HepG2 (cell line): ENCODE measurements at regions not wholly inside any gene's neighbourhood (a gene's known extent, or its start where the extent isn't known, plus 50 kb on each side); places are given as distances from the start of the nearest gene placed in this dataset.

ENCODE experiments used
- ATAC-seq: fragments of 200-7000 bp; cut with Tn5 transposase; 3 replicates; pipeline ENCODE4 v1.9.1; 2020; ENCODE audit warnings: mild to moderate bottlenecking, moderate library complexity
- BruUV-seq: library from RNA; stranded (reverse); fragments of 400-500 nt; replicated peaks from 2 replicates; lab custom pipeline; 2021; lab: Mats Ljungman, UMichigan
- CTCF ChIA-PET: fragments of 300-600 bp; formaldehyde crosslinking; extraction: SDS; loops from one replicate; lab custom pipeline; 2021; ENCODE audit warnings: low total read pairs, inconsistent platforms, low intra/inter-chr PET ratio; lab: Yijun Ruan, JAX
- POLR2A ChIA-PET: fragments of 350-600 bp; sonication (Branson Sonifier 250); formaldehyde crosslinking; loops from one replicate; lab custom pipeline; 2020; ENCODE audit warnings: antibody characterized with exemption, inconsistent platforms; lab: Yijun Ruan, JAX
- DNase-seq: peaks from one replicate; pipeline ENCODE4 v3.0.0-alpha.2; 2015; ENCODE audit warnings: low spot score
- FAIRE-seq: peaks from 3 replicates; lab custom pipeline; 2011; peaks lifted over from hg19 to GRCh38; lab: Jason Lieb, UNC
- H2AFZ ChIP-seq: one replicate; pipeline ENCODE4 v1.6.1; 2011; ENCODE audit warnings: low read length, inconsistent platforms
- H3K27ac ChIP-seq: fragments of 300-600 bp; 3 replicates; pipeline ENCODE4 v1.8.0; 2011; ENCODE audit warnings: mixed run types, mild to moderate bottlenecking, mixed read lengths, low read length, inconsistent platforms; ENCODE audit not compliant: insufficient read depth; ENCODE audit errors: extremely low read length
- H3K27me3 ChIP-seq, 2 experiments: fragments of 200-600 bp in 1 of 2; 2 replicates in 1 of 2; 3 replicates in 1 of 2; pipeline versions ENCODE4 v1.6.0 to v1.8.0; 2011; ENCODE audit warnings: low read length in 2 of 2, mild to moderate bottlenecking in 2 of 2, moderate library complexity in 2 of 2, inconsistent platforms in 1 of 2; ENCODE audit not compliant: insufficient read depth in 2 of 2, control insufficient read depth in 1 of 2
- H3K36me3 ChIP-seq, 2 experiments: fragments of 200-600 bp in 1 of 2; replicated peaks in 1 of 2; 2 replicates in 1 of 2; 3 replicates in 1 of 2; pipeline versions ENCODE4 v1.5.1 to v1.8.0; 2011; ENCODE audit warnings: low read length in 2 of 2, inconsistent platforms in 1 of 2; ENCODE audit not compliant: insufficient read depth in 2 of 2, control insufficient read depth in 1 of 2
- H3K4me1 ChIP-seq: 2 replicates; pipeline ENCODE4 v1.5.1; 2012; ENCODE audit warnings: low read length, inconsistent platforms; ENCODE audit not compliant: insufficient read depth
- H3K4me2 ChIP-seq: 2 replicates; pipeline ENCODE4 v1.6.0; 2011; ENCODE audit warnings: low read depth, low read length, inconsistent platforms
- H3K4me3 ChIP-seq, 3 experiments: fragments of 200-600 bp in 1 of 3; sonication (generic), shearing (Covaris generic) in 1 of 3; replicated peaks in 1 of 3; 2 replicates each; pipeline ENCODE4 v1.5.1; 2011 to 2016; ENCODE audit warnings: low read length in 3 of 3, inconsistent platforms in 2 of 3, low read depth in 2 of 3, mild to moderate bottlenecking in 2 of 3, control low read depth in 1 of 3, mixed read lengths in 1 of 3; ENCODE audit not compliant: insufficient read depth in 1 of 3
- H3K79me2 ChIP-seq: one replicate; pipeline ENCODE4 v1.6.1; 2011; ENCODE audit warnings: low read length, inconsistent platforms; ENCODE audit not compliant: insufficient read depth
- H3K9ac ChIP-seq: 2 replicates; pipeline ENCODE4 v1.6.0; 2011; ENCODE audit warnings: mild to moderate bottlenecking, low read depth, low read length, inconsistent platforms; ENCODE audit not compliant: insufficient read depth
- H3K9me3 ChIP-seq: 2 replicates; pipeline ENCODE4 v1.5.1; 2012; ENCODE audit warnings: mild to moderate bottlenecking, low read length
- H4K20me1 ChIP-seq: 2 replicates; pipeline ENCODE4 v1.6.0; 2011; ENCODE audit warnings: inconsistent platforms, mild to moderate bottlenecking, low read length, moderate library complexity; ENCODE audit not compliant: insufficient read depth
- HOMEZ ChIP-seq: IDR thresholded peaks from 2 replicates; pipeline ENCODE4 v1.6.1; 2016; ENCODE audit warnings: low read depth
- MNT ChIP-seq: fragments of 450-650 bp; IDR thresholded peaks from 2 replicates; pipeline ENCODE4 v1.6.1; 2016
- NBN ChIP-seq: fragments of 450-650 bp; conservative IDR thresholded peaks from 2 replicates; pipeline ENCODE4 v1.6.1; 2017
- TFE3 ChIP-seq: IDR thresholded peaks from 2 replicates; pipeline ENCODE4 v1.6.1; 2016
- THAP11 ChIP-seq: IDR thresholded peaks from 2 replicates; pipeline ENCODE4 v1.6.1; 2016; ENCODE audit warnings: missing biosample characterization, missing genetic modification reagents
- ZBTB38 ChIP-seq: sonication (generic); formaldehyde crosslinking; IDR thresholded peaks from 2 replicates; pipeline ENCODE4 v1.5.1; 2020; ENCODE audit warnings: mild to moderate bottlenecking, missing genetic modification reagents
- ZNF138 ChIP-seq: sonication (generic); formaldehyde crosslinking; IDR thresholded peaks from 2 replicates; pipeline ENCODE4 v1.5.0; 2020; ENCODE audit warnings: mild to moderate bottlenecking, low read depth, missing genetic modification reagents
- ZNF639 ChIP-seq: conservative IDR thresholded peaks from 2 replicates; pipeline ENCODE4 v1.6.1; 2018; ENCODE audit warnings: missing genetic modification reagents
- ZNF800 ChIP-seq: sonication (generic); formaldehyde crosslinking; IDR thresholded peaks from 2 replicates; pipeline ENCODE4 v1.4.0; 2020; ENCODE audit warnings: missing genetic modification reagents
- ZZZ3 ChIP-seq: sonication (generic); formaldehyde crosslinking; IDR thresholded peaks from 2 replicates; pipeline ENCODE4 v1.4.0; 2020; ENCODE audit warnings: missing genetic modification reagents, mild to moderate bottlenecking, borderline replicate concordance
- WGBS: methylation state at CpG from one replicate; pipeline ENCODE4 v1.1.6; 2017; ENCODE audit warnings: low lambda C conversion rate; 5-methylcytosine and 5-hydroxymethylcytosine counted together
- in situ Hi-C: cut with HindIII; loops from 2 replicates; pipeline ENCODE4 v1.10.0; 2017; ENCODE audit warnings: low pct_unique_long_range_greater_than_20kb; ENCODE audit not compliant: extremely low pct_ligation_motif_present
- intact Hi-C: fragments of 100-400 bp; cut with micrococcal nuclease; formaldehyde crosslinking; loops from one replicate; pipeline ENCODE4 v1.10.0; 2022; ENCODE audit not compliant: unreplicated experiment

GRCh38 chr3:150314248-150315004 lies 93.7 kb upstream of the TSC22D2 start (continued):
- no peak for TF ChIP-seq ZNF800
- no peak for TF ChIP-seq ZBTB38
- TF ChIP-seq ZZZ3 (CRISPR knock-in tag), result no peak
- TF ChIP-seq MNT, result no peak

GRCh38 chr3:150312018-150312657 lies 96.0 kb upstream of the TSC22D2 start:
- TF ChIP-seq THAP11 (no peak), ZNF138 (CRISPR knock-in tag) (no peak), NBN (no peak), ZNF639 (CRISPR knock-in tag) (no peak), TFE3 (no peak), HOMEZ (CRISPR knock-in tag) (no peak)
- Histone ChIP-seq H2AFZ (no peak overlapping the region), H3K27ac (no peak overlapping the region), H3K27me3 (peaks cover 1 to 6% of the 10 kb centered on the region in 2 experiments; a peak in 2 of 5 replicates), H3K9me3 (no peaks in the 10 kb centered on the region), H3K9ac (no peak overlapping the region), H3K36me3 (no peaks in the 10 kb centered on the region), H4K20me1 (no peaks in the 10 kb centered on the region), H3K4me1 (no peaks in the 10 kb centered on the region), H3K4me3 (no peak overlapping the region), H3K79me2 (no peaks in the 10 kb centered on the region), H3K4me2 (no peak overlapping the region)
- FAIRE-seq (no peak), ATAC-seq (no peak), DNase-seq (no peak)
- CTCF ChIA-PET, result no interaction called here
- POLR2A ChIA-PET, result no interaction called here
- 0% methylated on average over 1 of the region's 1 CpG for whole genome bisulfite sequencing
- intact Hi-C loops, result no loop called here
- no TSS peak for BruUV-seq
- in situ Hi-C loops, result no loop called here
